ENCODE measurements at regions not wholly inside any gene's neighbourhood (a gene's known extent, or its start where the extent isn't known, plus 50 kb on each side); places are given as distances from the start of the nearest gene placed in this dataset.

GRCh38 chr12:38502415-38502814 lies 185.8 kb downstream of the ALG10B start:
- no peak overlapping the region for H3K4me3 ChIP-seq
- no peaks in the 10 kb centered on the region for H3K36me3 ChIP-seq
- H3K27me3 ChIP-seq: no peaks in the 10 kb centered on the region
- WGBS: 71% methylated on average over 4 of the region's 4 CpGs
- H3K4me1 ChIP-seq: no peaks in the 10 kb centered on the region
- DNase-seq (ENCODE audit: extremely low spot score): no peak
- peaks cover 0 to 10% (median 0%) of the 10 kb centered on the region in 4 donors for H3K9me3 ChIP-seq
- TF ChIP-seq CTCF (IDR thresholded peaks at IDR 0.05): no peak
- no peak for TF ChIP-seq POLR2A (IDR thresholded peaks at IDR 0.05; ENCODE audit: low read depth)
- no peak for TF ChIP-seq POLR2AphosphoS5 (IDR thresholded peaks at IDR 0.05)
- no peak for TF ChIP-seq EP300 (IDR thresholded peaks at IDR 0.05)
- H3K27ac ChIP-seq (replicated peaks in 1 of 4): no peak overlapping the region
- intact Hi-C loops (cut with DNase I): no loop called here

- Histone ChIP-seq H3K4me3 (no peak overlapping the region), H3K27me3 (peaks cover 0 to 2% (median 0%) of the 10 kb centered on the region in 4 donors), H3K36me3 (no peaks in the 10 kb centered on the region), H3K27ac (replicated peaks in 1 of 4) (no peak overlapping the region), H3K9me3 (no peaks in the 10 kb centered on the region), H3K4me1 (no peaks in the 10 kb centered on the region)
- 87% methylated on average over 5 of the region's 7 CpGs for WGBS
- no peak for DNase-seq (ENCODE audit: extremely low spot score)
- intact Hi-C loops (cut with DNase I): no loop called here
- TF ChIP-seq POLR2A (IDR thresholded peaks at IDR 0.05; ENCODE audit: low read depth) (no peak), CTCF (IDR thresholded peaks at IDR 0.05) (no peak), POLR2AphosphoS5 (IDR thresholded peaks at IDR 0.05) (no peak), EP300 (IDR thresholded peaks at IDR 0.05) (no peak)
Observed at GRCh38 chr12:38507839-38508238, 191.3 kb downstream of the ALG10B start.

- no peaks in the 10 kb centered on the region for H3K4me1 ChIP-seq
- TF ChIP-seq POLR2A (IDR thresholded peaks at IDR 0.05; ENCODE audit: low read depth) (no peak), CTCF (IDR thresholded peaks at IDR 0.05) (no peak), POLR2AphosphoS5 (IDR thresholded peaks at IDR 0.05) (no peak), EP300 (IDR thresholded peaks at IDR 0.05) (no peak)
- DNase-seq (ENCODE audit: extremely low spot score): no peak
- 61% methylated on average over 2 of the region's 5 CpGs for WGBS
- H3K36me3 ChIP-seq: no peaks in the 10 kb centered on the region
- H3K4me3 ChIP-seq: no peak overlapping the region
- H3K27ac ChIP-seq (replicated peaks in 1 of 4): no peak overlapping the region
- intact Hi-C loops (cut with DNase I): no loop called here
- H3K9me3 ChIP-seq: no peaks in the 10 kb centered on the region
- H3K27me3 ChIP-seq: peaks cover 0 to 2% (median 0%) of the 10 kb centered on the region in 4 donors
Observed at GRCh38 chr12:38508246-38508645, 191.7 kb downstream of the ALG10B start.

GRCh38 chr12:38515912-38516311 lies 199.3 kb downstream of the ALG10B start:
- no peaks in the 10 kb centered on the region for H3K9me3 ChIP-seq
- peaks cover 5 to 26% (median 17%) of the 10 kb centered on the region in 4 donors for H3K4me1 ChIP-seq
- no peak for TF ChIP-seq EP300 (IDR thresholded peaks at IDR 0.05)
- no peak for TF ChIP-seq POLR2A (IDR thresholded peaks at IDR 0.05; ENCODE audit: low read depth)
- TF ChIP-seq CTCF (IDR thresholded peaks at IDR 0.05): no peak
- no peak for TF ChIP-seq POLR2AphosphoS5 (IDR thresholded peaks at IDR 0.05)
- DNase-seq (ENCODE audit: extremely low spot score): no peak
- no peaks in the 10 kb centered on the region for H3K36me3 ChIP-seq
- peak overlapping the region in 1 of 4 donors; percentile 3 for H3K4me3 ChIP-seq
- H3K27me3 ChIP-seq: no peaks in the 10 kb centered on the region
- intact Hi-C loops (cut with DNase I): no loop called here
- peak overlapping the region in 3 of 4 donors; percentile 25 to 50 (median 42) for H3K27ac ChIP-seq (replicated peaks in 1 of 4)

GRCh38 chr12:38516418-38516817 lies 199.8 kb downstream of the ALG10B start:
- no peaks in the 10 kb centered on the region for H3K36me3 ChIP-seq
- TF ChIP-seq CTCF (IDR thresholded peaks at IDR 0.05) (no peak), POLR2A (IDR thresholded peaks at IDR 0.05; ENCODE audit: low read depth) (no peak), POLR2AphosphoS5 (IDR thresholded peaks at IDR 0.05) (no peak), EP300 (IDR thresholded peaks at IDR 0.05) (no peak)
- DNase-seq (ENCODE audit: extremely low spot score): no peak
- peaks cover 5 to 26% (median 17%) of the 10 kb centered on the region in 4 donors for H3K4me1 ChIP-seq
- no peaks in the 10 kb centered on the region for H3K27me3 ChIP-seq
- 55% methylated on average over 2 of the region's 2 CpGs for WGBS
- intact Hi-C loops (cut with DNase I): no loop called here
- no peak overlapping the region for H3K4me3 ChIP-seq
- no peaks in the 10 kb centered on the region for H3K9me3 ChIP-seq
- H3K27ac ChIP-seq (replicated peaks in 1 of 4): peak overlapping the region in 2 of 4 donors; percentile 25 to 50

Measured in esophagus muscularis mucosa (tissue), 4 donors.